Panc1 (cell line): ENCODE measurements at regions not wholly inside any gene's neighbourhood (a gene's known extent, or its start where the extent isn't known, plus 50 kb on each side); places are given as distances from the start of the nearest gene placed in this dataset.

Experiments used
- ATAC-seq: fragments of 200-7000 bp; cut with Tn5 transposase; 2 replicates; pipeline ENCODE4 v1.9.1; 2020; ENCODE audit warnings: mild to moderate bottlenecking, moderate library complexity
- BruUV-seq: library from RNA; stranded (reverse); fragments of 400-500 nt; replicated peaks from 2 replicates; lab custom pipeline; 2021; lab: Mats Ljungman, UMichigan
- CTCF ChIA-PET: fragments of 300-600 bp; sonication (Branson Sonifier 250); formaldehyde crosslinking; loops from one replicate; lab custom pipeline; 2022; ENCODE audit warnings: antibody characterized with exemption; lab: Charles Lee
- POLR2A ChIA-PET: fragments of 300-600 bp; sonication (Branson Sonifier 250); formaldehyde crosslinking; loops from one replicate; lab custom pipeline; 2022; ENCODE audit warnings: antibody characterized with exemption; lab: Charles Lee
- DNase-seq: peaks from one replicate; pipeline ENCODE4 v3.0.0-alpha.2; 2010; ENCODE audit warnings: low read depth, low spot score
- H3K27ac ChIP-seq: 2 replicates; pipeline ENCODE4 v1.5.1; 2011; ENCODE audit warnings: mild to moderate bottlenecking, low read length, inconsistent platforms
- H3K27me3 ChIP-seq: fragments of 200-500 bp; sonication (Bioruptor generic); 2 replicates; pipeline ENCODE4 v1.6.0; 2014; ENCODE audit warnings: low read length, inconsistent platforms; ENCODE audit not compliant: control insufficient read depth, insufficient read depth
- H3K36me3 ChIP-seq: fragments of 200-500 bp; sonication (Bioruptor generic); 2 replicates; pipeline ENCODE4 v1.5.1; 2014; ENCODE audit warnings: inconsistent platforms, mild to moderate bottlenecking, low read length, moderate library complexity; ENCODE audit not compliant: control insufficient read depth, insufficient read depth
- H3K4me1 ChIP-seq: 2 replicates; pipeline ENCODE4 v1.5.1; 2011; ENCODE audit warnings: inconsistent platforms, mild to moderate bottlenecking, low read length, moderate library complexity; ENCODE audit not compliant: control insufficient read depth, insufficient read depth
- H3K4me3 ChIP-seq, 2 experiments: 2 replicates each; pipeline ENCODE4 v1.5.1; 2011 to 2012; ENCODE audit warnings: low read depth in 2 of 2, low read length in 2 of 2, mild to moderate bottlenecking in 2 of 2, inconsistent platforms in 1 of 2, moderate library complexity in 1 of 2
- H3K9me3 ChIP-seq: fragments of 200-500 bp; sonication (Bioruptor generic); 2 replicates; pipeline ENCODE4 v1.5.1; 2014; ENCODE audit warnings: low read depth, mild to moderate bottlenecking, inconsistent platforms, low read length, moderate library complexity; ENCODE audit not compliant: control insufficient read depth, insufficient read depth
- CTCF ChIP-seq: fragments of 450-650 bp; IDR thresholded peaks from 2 replicates; pipeline ENCODE4 v1.5.1; 2017; ENCODE audit warnings: mild to moderate bottlenecking
- POLR2AphosphoS5 ChIP-seq: IDR thresholded peaks from 2 replicates; pipeline ENCODE4 v1.6.1; 2012; ENCODE audit warnings: mild to moderate bottlenecking, low read depth, low read length, moderate library complexity
- SIN3A ChIP-seq: IDR thresholded peaks from 2 replicates; pipeline ENCODE4 v1.6.1; 2012; ENCODE audit warnings: low read depth, mild to moderate bottlenecking, low read length, moderate library complexity, borderline replicate concordance; ENCODE audit not compliant: insufficient read depth
- TCF7L2 ChIP-seq: IDR thresholded peaks from 2 replicates; pipeline ENCODE4 v1.6.1; 2011; ENCODE audit warnings: mild to moderate bottlenecking, low read depth, low read length, inconsistent platforms
- in situ Hi-C: cut with HindIII; loops from 2 replicates; pipeline ENCODE4 v1.10.0; 2016; ENCODE audit warnings: low sequenced_read_pairs, low pct_unique_long_range_greater_than_20kb
- intact Hi-C: fragments of 100-400 bp; cut with micrococcal nuclease; formaldehyde crosslinking; loops from one replicate; pipeline ENCODE4 v1.10.0; 2022; ENCODE audit not compliant: unreplicated experiment
- TF ChIP-seq, protein P1 (sequence below), 2 experiments: IDR thresholded peaks; 2 replicates each; pipeline ENCODE4 v1.6.1; 2011 to 2012; ENCODE audit warnings: low read depth in 2 of 2, control low read depth in 1 of 2, low read length in 1 of 2, mild to moderate bottlenecking in 1 of 2, moderate library complexity in 1 of 2; ENCODE audit not compliant: insufficient read depth in 1 of 2

DNA sequence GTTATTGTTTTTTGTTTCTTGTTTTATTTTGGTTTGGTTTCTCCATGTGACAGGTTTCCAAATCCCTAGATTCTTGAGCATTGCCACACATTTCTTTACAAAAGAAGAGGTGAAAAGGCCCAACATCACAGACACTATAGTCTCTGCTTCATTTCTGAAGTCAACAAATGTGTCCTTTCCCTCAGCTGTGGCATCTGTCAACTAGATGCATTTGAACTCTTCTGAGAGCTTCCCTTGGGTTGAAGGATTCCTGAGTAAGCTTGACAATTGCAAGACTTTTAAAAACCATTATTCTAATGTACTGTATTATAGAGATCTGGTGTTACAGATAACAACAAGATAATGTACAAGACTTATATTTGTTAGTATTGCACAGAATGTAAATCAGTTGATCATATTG lies 703.3 kb upstream of the PKDCC start:
- ChIA-PET POLR2A (no interaction called here), CTCF (no interaction called here)
- BruUV-seq = no TSS peak
- H3K9me3 ChIP-seq = no peaks in the 10 kb centered on the region
- H3K27me3 ChIP-seq = no peaks in the 10 kb centered on the region
- H3K36me3 ChIP-seq = no peaks in the 10 kb centered on the region
- H3K4me1 ChIP-seq = no peaks in the 10 kb centered on the region
- intact Hi-C loops = no loop called here
- in situ Hi-C loops = no loop called here
- no peak overlapping the region for H3K4me3 ChIP-seq
- no peak overlapping the region for H3K27ac ChIP-seq
- ATAC-seq (no peak), DNase-seq (no peak)
- TF ChIP-seq, protein P1, sequence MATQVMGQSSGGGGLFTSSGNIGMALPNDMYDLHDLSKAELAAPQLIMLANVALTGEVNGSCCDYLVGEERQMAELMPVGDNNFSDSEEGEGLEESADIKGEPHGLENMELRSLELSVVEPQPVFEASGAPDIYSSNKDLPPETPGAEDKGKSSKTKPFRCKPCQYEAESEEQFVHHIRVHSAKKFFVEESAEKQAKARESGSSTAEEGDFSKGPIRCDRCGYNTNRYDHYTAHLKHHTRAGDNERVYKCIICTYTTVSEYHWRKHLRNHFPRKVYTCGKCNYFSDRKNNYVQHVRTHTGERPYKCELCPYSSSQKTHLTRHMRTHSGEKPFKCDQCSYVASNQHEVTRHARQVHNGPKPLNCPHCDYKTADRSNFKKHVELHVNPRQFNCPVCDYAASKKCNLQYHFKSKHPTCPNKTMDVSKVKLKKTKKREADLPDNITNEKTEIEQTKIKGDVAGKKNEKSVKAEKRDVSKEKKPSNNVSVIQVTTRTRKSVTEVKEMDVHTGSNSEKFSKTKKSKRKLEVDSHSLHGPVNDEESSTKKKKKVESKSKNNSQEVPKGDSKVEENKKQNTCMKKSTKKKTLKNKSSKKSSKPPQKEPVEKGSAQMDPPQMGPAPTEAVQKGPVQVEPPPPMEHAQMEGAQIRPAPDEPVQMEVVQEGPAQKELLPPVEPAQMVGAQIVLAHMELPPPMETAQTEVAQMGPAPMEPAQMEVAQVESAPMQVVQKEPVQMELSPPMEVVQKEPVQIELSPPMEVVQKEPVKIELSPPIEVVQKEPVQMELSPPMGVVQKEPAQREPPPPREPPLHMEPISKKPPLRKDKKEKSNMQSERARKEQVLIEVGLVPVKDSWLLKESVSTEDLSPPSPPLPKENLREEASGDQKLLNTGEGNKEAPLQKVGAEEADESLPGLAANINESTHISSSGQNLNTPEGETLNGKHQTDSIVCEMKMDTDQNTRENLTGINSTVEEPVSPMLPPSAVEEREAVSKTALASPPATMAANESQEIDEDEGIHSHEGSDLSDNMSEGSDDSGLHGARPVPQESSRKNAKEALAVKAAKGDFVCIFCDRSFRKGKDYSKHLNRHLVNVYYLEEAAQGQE (IDR thresholded peaks at IDR 0.05; ENCODE audit: insufficient read depth in 1 of 2, low read depth in 2 of 2, low read length in 1 of 2) = no peak
- no peak for TF ChIP-seq CTCF
- TF ChIP-seq POLR2AphosphoS5 = no peak
- TF ChIP-seq SIN3A = no peak
- TF ChIP-seq TCF7L2 = no peak

GRCh38 chr2:41353060-41353459 lies 694.8 kb upstream of the PKDCC start:
- intact Hi-C loops = no loop called here
- POLR2A ChIA-PET = no interaction called here
- in situ Hi-C loops = no loop called here
- BruUV-seq = no TSS peak
- CTCF ChIA-PET = no interaction called here
- H3K4me3 ChIP-seq = no peak overlapping the region
- H3K27me3 ChIP-seq = no peaks in the 10 kb centered on the region
- ATAC-seq = no peak
- no peak overlapping the region for H3K27ac ChIP-seq
- H3K4me1 ChIP-seq = no peaks in the 10 kb centered on the region
- no peak for DNase-seq
- no peaks in the 10 kb centered on the region for H3K36me3 ChIP-seq
- no peaks in the 10 kb centered on the region for H3K9me3 ChIP-seq
- TF ChIP-seq SIN3A (no peak), TCF7L2 (no peak)

DNA sequence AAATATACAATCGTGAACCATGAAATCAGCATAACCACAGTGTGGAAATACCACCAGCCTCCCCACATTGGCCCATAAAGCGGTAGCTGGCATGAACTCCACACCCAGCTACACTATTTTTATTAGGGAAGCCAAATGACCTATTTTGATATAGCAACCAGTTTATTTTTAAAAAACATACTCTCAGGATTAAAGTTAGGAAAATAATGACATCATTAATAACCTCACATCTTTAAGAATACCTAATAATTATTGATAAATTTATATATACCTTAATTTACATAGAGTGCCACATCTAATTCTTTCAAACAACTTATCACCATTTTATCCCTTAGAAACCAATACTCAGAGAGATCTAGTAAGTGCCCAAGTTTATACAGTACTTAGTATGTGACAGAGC lies 692.0 kb upstream of the PKDCC start:
- ATAC-seq = no peak
- no TSS peak for BruUV-seq
- DNase-seq = no peak
- intact Hi-C loops = no loop called here
- Histone ChIP-seq H3K9me3 (no peaks in the 10 kb centered on the region), H3K4me3 (no peak overlapping the region), H3K27ac (no peak overlapping the region), H3K4me1 (no peaks in the 10 kb centered on the region), H3K36me3 (no peaks in the 10 kb centered on the region), H3K27me3 (no peaks in the 10 kb centered on the region)
- ChIA-PET POLR2A (no interaction called here), CTCF (no interaction called here)
- TF ChIP-seq, protein P1 (IDR thresholded peaks at IDR 0.05; ENCODE audit: insufficient read depth in 1 of 2, low read depth in 2 of 2, low read length in 1 of 2) = no peak
- no peak for TF ChIP-seq SIN3A
- no peak for TF ChIP-seq TCF7L2
- TF ChIP-seq CTCF = no peak
- no peak for TF ChIP-seq POLR2AphosphoS5
- in situ Hi-C loops = no loop called here
